Kidney epithelial cell (primary cell): ENCODE measurements at regions not wholly inside any gene's neighbourhood (a gene's known extent, or its start where the extent isn't known, plus 50 kb on each side); places are given as distances from the start of the nearest gene placed in this dataset.
"Not testable (repeated sequence)": the region's sequence is repeated elsewhere in the genome, so short reads cannot be mapped to it uniquely, and the experiment has no call there.

Source experiments
- DNase-seq: peaks from one replicate; pipeline ENCODE4 v3.0.0-alpha.2; 2010; ENCODE audit warnings: low read depth
- H3K27me3 ChIP-seq: 2 replicates; pipeline ENCODE4 v1.6.0; 2011; ENCODE audit warnings: low read length; ENCODE audit not compliant: control insufficient read depth, insufficient read depth
- H3K36me3 ChIP-seq: 2 replicates; pipeline ENCODE4 v1.5.1; 2011; ENCODE audit warnings: low read length; ENCODE audit not compliant: control insufficient read depth, insufficient read depth
- H3K4me3 ChIP-seq: 2 replicates; pipeline ENCODE4 v1.5.1; 2011; ENCODE audit warnings: low read depth, mild to moderate bottlenecking, control low read depth, low read length
- TF ChIP-seq, protein P1 (sequence below): IDR thresholded peaks from 2 replicates; pipeline ENCODE4 v1.5.1; 2011; ENCODE audit warnings: mild to moderate bottlenecking, moderate library complexity, low read length, control low read depth, inconsistent platforms; ENCODE audit not compliant: insufficient read depth, poor library complexity, severe bottlenecking

DNA sequence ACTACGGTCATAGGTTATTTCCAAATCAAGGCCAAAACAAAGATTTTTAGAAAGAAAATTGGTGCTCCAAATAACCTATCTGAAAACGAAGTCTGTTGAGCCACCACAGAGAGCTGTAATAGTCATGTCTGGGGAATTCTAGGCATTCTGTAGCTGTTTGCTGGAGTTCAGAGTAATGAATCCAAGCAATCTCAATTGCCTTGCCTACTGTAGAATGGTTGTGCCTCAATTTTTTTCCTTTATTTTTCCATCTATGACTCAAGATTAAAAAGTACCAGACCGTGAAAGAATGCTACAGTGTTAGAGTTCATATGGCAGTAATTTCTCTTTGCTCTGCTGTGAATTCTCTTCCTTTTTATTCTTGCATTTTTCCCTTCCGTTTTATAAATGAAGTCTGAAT lies 1007.2 kb upstream of the ALCAM start:
- H3K4me3 ChIP-seq = no peak overlapping the region
- no peaks in the 10 kb centered on the region for H3K36me3 ChIP-seq
- TF ChIP-seq, protein P1, sequence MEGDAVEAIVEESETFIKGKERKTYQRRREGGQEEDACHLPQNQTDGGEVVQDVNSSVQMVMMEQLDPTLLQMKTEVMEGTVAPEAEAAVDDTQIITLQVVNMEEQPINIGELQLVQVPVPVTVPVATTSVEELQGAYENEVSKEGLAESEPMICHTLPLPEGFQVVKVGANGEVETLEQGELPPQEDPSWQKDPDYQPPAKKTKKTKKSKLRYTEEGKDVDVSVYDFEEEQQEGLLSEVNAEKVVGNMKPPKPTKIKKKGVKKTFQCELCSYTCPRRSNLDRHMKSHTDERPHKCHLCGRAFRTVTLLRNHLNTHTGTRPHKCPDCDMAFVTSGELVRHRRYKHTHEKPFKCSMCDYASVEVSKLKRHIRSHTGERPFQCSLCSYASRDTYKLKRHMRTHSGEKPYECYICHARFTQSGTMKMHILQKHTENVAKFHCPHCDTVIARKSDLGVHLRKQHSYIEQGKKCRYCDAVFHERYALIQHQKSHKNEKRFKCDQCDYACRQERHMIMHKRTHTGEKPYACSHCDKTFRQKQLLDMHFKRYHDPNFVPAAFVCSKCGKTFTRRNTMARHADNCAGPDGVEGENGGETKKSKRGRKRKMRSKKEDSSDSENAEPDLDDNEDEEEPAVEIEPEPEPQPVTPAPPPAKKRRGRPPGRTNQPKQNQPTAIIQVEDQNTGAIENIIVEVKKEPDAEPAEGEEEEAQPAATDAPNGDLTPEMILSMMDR = no peak
- no peaks in the 10 kb centered on the region for H3K27me3 ChIP-seq
- peak; percentile 89 for DNase-seq

DNA sequence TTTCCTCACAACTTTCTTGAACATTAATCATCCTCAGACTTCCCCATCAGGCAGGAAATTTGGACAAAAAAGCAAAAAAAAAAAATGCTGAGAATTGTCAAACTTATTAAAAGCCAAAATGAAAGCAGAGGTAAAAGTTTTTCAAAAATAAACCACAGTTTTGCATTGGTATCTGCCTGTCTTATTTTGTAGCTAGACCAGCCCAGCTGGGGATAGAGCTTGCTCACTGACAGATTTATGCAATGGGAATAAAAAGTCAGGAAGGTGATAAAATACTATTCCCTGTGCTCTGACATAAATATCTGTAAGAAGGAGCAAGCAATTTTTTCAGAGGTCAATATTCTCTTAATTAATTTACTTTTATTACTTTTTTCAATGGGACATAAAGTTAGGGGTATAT lies 1006.7 kb upstream of the ALCAM start:
- TF ChIP-seq, protein P1 = no peak
- Histone ChIP-seq H3K36me3 (no peaks in the 10 kb centered on the region), H3K27me3 (no peaks in the 10 kb centered on the region), H3K4me3 (no peak overlapping the region)
- no peak for DNase-seq

DNA sequence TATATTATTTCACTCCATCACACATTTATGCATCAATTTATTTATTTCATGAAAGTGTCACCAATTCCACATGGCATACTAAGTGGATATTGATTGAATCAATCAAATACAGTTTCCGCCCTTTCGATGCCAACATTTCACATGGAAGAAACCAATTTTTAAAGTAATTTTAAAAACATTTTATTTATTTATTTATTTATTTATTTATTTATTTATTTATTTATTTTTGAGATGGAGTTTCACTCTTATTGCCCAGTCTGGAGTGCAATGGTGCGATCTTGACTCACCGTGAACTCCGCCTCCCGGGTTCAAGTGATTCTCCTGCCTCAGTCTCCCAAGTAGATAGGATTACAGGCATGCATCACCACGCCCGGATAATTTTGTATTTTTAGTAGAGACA lies 1005.0 kb upstream of the ALCAM start:
- DNase-seq, H3K27me3 ChIP-seq: not testable (repeated sequence)

DNA sequence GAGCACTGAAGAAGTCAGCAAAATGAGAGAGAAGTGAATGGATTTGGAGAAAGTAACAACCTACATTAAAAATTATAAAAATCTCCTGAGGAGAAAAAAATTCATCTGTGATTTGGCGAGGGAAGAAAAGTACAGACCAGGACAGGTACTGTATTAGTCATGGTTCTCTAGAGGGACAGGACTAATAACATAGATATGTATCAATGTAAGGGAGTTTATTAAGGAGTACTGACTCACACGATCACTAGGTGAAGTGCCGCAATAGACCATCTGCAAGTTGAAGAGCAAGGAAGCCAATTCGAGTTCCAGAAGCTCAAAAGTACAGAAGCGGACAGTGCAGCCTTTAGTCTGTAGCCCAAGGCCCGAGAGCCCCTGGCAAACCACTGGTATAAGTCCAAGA lies 1004.4 kb upstream of the ALCAM start:
- H3K36me3 ChIP-seq = no peaks in the 10 kb centered on the region
- DNase-seq = no peak
- TF ChIP-seq, protein P1 = no peak
- no peak overlapping the region for H3K4me3 ChIP-seq
- H3K27me3 ChIP-seq = no peaks in the 10 kb centered on the region

More for the DNA sequence above, 1005.0 kb upstream of the ALCAM start:
- H3K36me3 ChIP-seq, H3K4me3 ChIP-seq: not testable (repeated sequence)

DNA sequence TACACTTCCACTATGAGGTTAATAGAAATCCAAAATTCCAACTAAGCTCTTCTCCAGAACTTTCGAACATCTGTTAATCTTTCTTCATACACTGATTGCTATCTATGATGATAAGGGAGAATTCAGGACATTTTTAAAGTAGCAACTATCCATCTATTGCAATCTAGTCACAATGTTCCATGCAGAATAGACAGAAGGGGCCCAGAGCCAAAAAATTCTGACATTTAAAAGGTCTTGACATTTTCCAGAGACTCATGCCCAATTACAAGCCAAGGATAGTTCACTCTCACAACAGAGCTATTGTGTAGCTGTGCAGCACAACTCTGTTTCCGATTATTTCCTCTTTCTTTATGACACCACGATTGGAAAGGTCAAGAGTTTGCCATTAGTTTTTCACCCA lies 999.7 kb upstream of the ALCAM start:
- Histone ChIP-seq H3K4me3 (no peak overlapping the region), H3K27me3 (no peaks in the 10 kb centered on the region), H3K36me3 (no peaks in the 10 kb centered on the region)
- TF ChIP-seq, protein P1 = no peak
- no peak for DNase-seq

DNA sequence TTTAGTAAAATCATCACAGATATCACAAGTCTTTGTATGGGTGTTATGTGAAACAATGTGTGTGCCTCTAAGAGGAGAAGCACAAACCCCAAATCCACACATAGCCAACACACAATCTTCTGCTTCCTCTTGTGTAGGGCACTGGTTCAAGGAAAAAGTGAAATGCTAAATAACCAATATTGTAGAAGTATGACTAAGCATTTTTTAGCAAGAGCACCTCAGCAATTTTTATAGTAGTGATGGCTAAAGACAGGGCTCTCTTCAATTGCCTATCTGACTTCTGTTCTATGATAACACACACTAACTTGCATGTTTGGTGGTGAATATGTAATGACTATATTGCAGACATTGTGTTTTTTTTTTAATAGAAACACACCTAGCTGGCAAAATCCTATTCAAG lies 997.9 kb upstream of the ALCAM start:
- no peaks in the 10 kb centered on the region for H3K27me3 ChIP-seq
- TF ChIP-seq, protein P1 = no peak
- H3K4me3 ChIP-seq = no peak overlapping the region
- no peaks in the 10 kb centered on the region for H3K36me3 ChIP-seq
- DNase-seq = no peak
